HepG2 (cell line): ENCODE measurements at regions not wholly inside any gene's neighbourhood (a gene's known extent, or its start where the extent isn't known, plus 50 kb on each side); places are given as distances from the start of the nearest gene placed in this dataset.

ENCODE experiments used
- ATAC-seq: fragments of 200-7000 bp; cut with Tn5 transposase; 3 replicates; pipeline ENCODE4 v1.9.1; 2020; ENCODE audit warnings: mild to moderate bottlenecking, moderate library complexity
- BruUV-seq: library from RNA; stranded (reverse); fragments of 400-500 nt; replicated peaks from 2 replicates; lab custom pipeline; 2021; lab: Mats Ljungman, UMichigan
- CTCF ChIA-PET: fragments of 300-600 bp; formaldehyde crosslinking; extraction: SDS; loops from one replicate; lab custom pipeline; 2021; ENCODE audit warnings: low total read pairs, inconsistent platforms, low intra/inter-chr PET ratio; lab: Yijun Ruan, JAX
- POLR2A ChIA-PET: fragments of 350-600 bp; sonication (Branson Sonifier 250); formaldehyde crosslinking; loops from one replicate; lab custom pipeline; 2020; ENCODE audit warnings: antibody characterized with exemption, inconsistent platforms; lab: Yijun Ruan, JAX
- DNase-seq: peaks from one replicate; pipeline ENCODE4 v3.0.0-alpha.2; 2015; ENCODE audit warnings: low spot score
- FAIRE-seq: peaks from 3 replicates; lab custom pipeline; 2011; peaks lifted over from hg19 to GRCh38; lab: Jason Lieb, UNC
- H2AFZ ChIP-seq: one replicate; pipeline ENCODE4 v1.6.1; 2011; ENCODE audit warnings: low read length, inconsistent platforms
- H3K27ac ChIP-seq: fragments of 300-600 bp; 3 replicates; pipeline ENCODE4 v1.8.0; 2011; ENCODE audit warnings: mixed run types, mild to moderate bottlenecking, mixed read lengths, low read length, inconsistent platforms; ENCODE audit not compliant: insufficient read depth; ENCODE audit errors: extremely low read length
- H3K27me3 ChIP-seq, 2 experiments: fragments of 200-600 bp in 1 of 2; 2 replicates in 1 of 2; 3 replicates in 1 of 2; pipeline versions ENCODE4 v1.6.0 to v1.8.0; 2011; ENCODE audit warnings: low read length in 2 of 2, mild to moderate bottlenecking in 2 of 2, moderate library complexity in 2 of 2, inconsistent platforms in 1 of 2; ENCODE audit not compliant: insufficient read depth in 2 of 2, control insufficient read depth in 1 of 2
- H3K36me3 ChIP-seq, 2 experiments: fragments of 200-600 bp in 1 of 2; replicated peaks in 1 of 2; 2 replicates in 1 of 2; 3 replicates in 1 of 2; pipeline versions ENCODE4 v1.5.1 to v1.8.0; 2011; ENCODE audit warnings: low read length in 2 of 2, inconsistent platforms in 1 of 2; ENCODE audit not compliant: insufficient read depth in 2 of 2, control insufficient read depth in 1 of 2
- H3K4me1 ChIP-seq: 2 replicates; pipeline ENCODE4 v1.5.1; 2012; ENCODE audit warnings: low read length, inconsistent platforms; ENCODE audit not compliant: insufficient read depth
- H3K4me2 ChIP-seq: 2 replicates; pipeline ENCODE4 v1.6.0; 2011; ENCODE audit warnings: low read depth, low read length, inconsistent platforms
- H3K4me3 ChIP-seq, 3 experiments: fragments of 200-600 bp in 1 of 3; sonication (generic), shearing (Covaris generic) in 1 of 3; replicated peaks in 1 of 3; 2 replicates each; pipeline ENCODE4 v1.5.1; 2011 to 2016; ENCODE audit warnings: low read length in 3 of 3, inconsistent platforms in 2 of 3, low read depth in 2 of 3, mild to moderate bottlenecking in 2 of 3, control low read depth in 1 of 3, mixed read lengths in 1 of 3; ENCODE audit not compliant: insufficient read depth in 1 of 3
- H3K79me2 ChIP-seq: one replicate; pipeline ENCODE4 v1.6.1; 2011; ENCODE audit warnings: low read length, inconsistent platforms; ENCODE audit not compliant: insufficient read depth
- H3K9ac ChIP-seq: 2 replicates; pipeline ENCODE4 v1.6.0; 2011; ENCODE audit warnings: mild to moderate bottlenecking, low read depth, low read length, inconsistent platforms; ENCODE audit not compliant: insufficient read depth
- H3K9me3 ChIP-seq: 2 replicates; pipeline ENCODE4 v1.5.1; 2012; ENCODE audit warnings: mild to moderate bottlenecking, low read length
- H4K20me1 ChIP-seq: 2 replicates; pipeline ENCODE4 v1.6.0; 2011; ENCODE audit warnings: inconsistent platforms, mild to moderate bottlenecking, low read length, moderate library complexity; ENCODE audit not compliant: insufficient read depth
- ATRX ChIP-seq: sonication (generic); formaldehyde crosslinking; IDR thresholded peaks from 2 replicates; pipeline ENCODE4 v1.4.0; 2020; ENCODE audit warnings: missing genetic modification reagents, borderline replicate concordance
- EEA1 ChIP-seq: sonication (generic); formaldehyde crosslinking; IDR thresholded peaks from 2 replicates; pipeline ENCODE4 v1.5.1; 2020; ENCODE audit warnings: mild to moderate bottlenecking, missing genetic modification reagents, borderline replicate concordance
- HNRNPUL1 ChIP-seq: fragments of 200-400 bp; formaldehyde crosslinking; IDR thresholded peaks from 2 replicates; pipeline ENCODE4 v1.6.1; 2017; ENCODE audit warnings: low read depth, mild to moderate bottlenecking, low read length, moderate library complexity
- KLF15 ChIP-seq: sonication (generic); formaldehyde crosslinking; IDR thresholded peaks from 2 replicates; pipeline ENCODE4 v1.8.1; 2023; ENCODE audit warnings: borderline replicate concordance, mild to moderate bottlenecking, inconsistent platforms, missing genetic modification reagents, mixed read lengths
- ZNF317 ChIP-seq: sonication (generic); formaldehyde crosslinking; IDR thresholded peaks from 2 replicates; pipeline ENCODE4 v1.5.0; 2020; ENCODE audit warnings: mild to moderate bottlenecking, missing genetic modification reagents
- ZNF569 ChIP-seq: sonication (generic); formaldehyde crosslinking; IDR thresholded peaks from 2 replicates; pipeline ENCODE4 v1.5.0; 2020; ENCODE audit warnings: mild to moderate bottlenecking, missing genetic modification reagents, moderate library complexity, borderline replicate concordance
- WGBS: methylation state at CpG from one replicate; pipeline ENCODE4 v1.1.6; 2017; ENCODE audit warnings: low lambda C conversion rate; 5-methylcytosine and 5-hydroxymethylcytosine counted together
- in situ Hi-C: cut with HindIII; loops from 2 replicates; pipeline ENCODE4 v1.10.0; 2017; ENCODE audit warnings: low pct_unique_long_range_greater_than_20kb; ENCODE audit not compliant: extremely low pct_ligation_motif_present
- intact Hi-C: fragments of 100-400 bp; cut with micrococcal nuclease; formaldehyde crosslinking; loops from one replicate; pipeline ENCODE4 v1.10.0; 2022; ENCODE audit not compliant: unreplicated experiment
- TF ChIP-seq, protein P1 (sequence below): sonication (generic); formaldehyde crosslinking; IDR thresholded peaks from 2 replicates; pipeline ENCODE4 v1.8.1; 2023; ENCODE audit warnings: mild to moderate bottlenecking, inconsistent platforms, moderate library complexity, missing genetic modification reagents, borderline replicate concordance

DNA sequence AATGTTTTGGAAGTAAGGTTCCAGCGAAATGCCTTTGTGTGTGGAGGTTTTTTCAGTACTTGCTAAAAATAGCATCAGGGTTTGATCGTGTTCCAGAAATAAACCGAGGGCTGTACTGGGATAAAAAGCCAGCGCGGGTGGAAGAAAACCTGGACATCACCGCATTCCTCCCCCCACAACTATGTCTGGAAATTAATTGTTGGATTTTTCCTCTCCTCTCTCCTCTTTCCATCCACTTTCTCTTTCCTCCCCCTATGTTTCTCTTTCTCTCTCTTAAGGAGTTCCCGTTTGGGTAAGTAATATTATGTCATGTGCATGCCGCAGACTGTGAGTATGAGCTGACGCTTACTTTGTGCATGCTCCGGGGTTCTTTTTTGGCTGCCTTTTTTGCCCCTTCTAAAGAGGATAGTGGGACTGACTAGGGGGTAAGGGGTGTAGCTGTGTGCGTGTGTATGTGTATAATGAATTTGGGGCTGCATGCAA, 104.2 kb upstream of the HSD17B12 start:
- TF ChIP-seq KLF15 (CRISPR knock-in tag) = no peak
- no peak for TF ChIP-seq HNRNPUL1
- TF ChIP-seq, protein P1, sequence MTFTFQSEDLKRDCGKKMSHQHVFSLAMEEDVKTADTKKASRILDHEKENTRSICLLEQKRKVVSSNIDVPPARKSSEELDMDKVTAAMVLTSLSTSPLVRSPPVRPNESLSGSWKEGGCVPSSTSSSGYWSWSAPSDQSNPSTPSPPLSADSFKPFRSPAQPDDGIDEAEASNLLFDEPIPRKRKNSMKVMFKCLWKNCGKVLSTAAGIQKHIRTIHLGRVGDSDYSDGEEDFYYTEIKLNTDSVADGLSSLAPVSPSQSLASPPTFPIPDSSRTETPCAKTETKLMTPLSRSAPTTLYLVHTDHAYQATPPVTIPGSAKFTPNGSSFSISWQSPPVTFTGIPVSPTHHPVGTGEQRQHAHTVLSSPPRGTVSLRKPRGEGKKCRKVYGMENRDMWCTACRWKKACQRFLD (CRISPR knock-in tag) = no peak
- TF ChIP-seq ZNF569 = no peak
- TF ChIP-seq ATRX = no peak
- no peak for TF ChIP-seq EEA1 (CRISPR knock-in tag)
- no peak for TF ChIP-seq ZNF317 (CRISPR knock-in tag)
- Histone ChIP-seq H3K27me3 (peaks cover 10 to 75% of the 10 kb centered on the region in 2 experiments), H3K4me2 (0 out of 2 replicates have a peak overlapping the region, but pooled peaks have one; percentile 5), H4K20me1 (peaks cover 4% of the 10 kb centered on the region; the same call in 1 of the 2 replicates), H3K9ac (no peak overlapping the region), H3K9me3 (no peaks in the 10 kb centered on the region), H2AFZ (no peak overlapping the region), H3K79me2 (no peaks in the 10 kb centered on the region), H3K4me1 (no peaks in the 10 kb centered on the region), H3K36me3 (no peaks in the 10 kb centered on the region), H3K27ac (no peak overlapping the region), H3K4me3 (no peak overlapping the region)
- BruUV-seq = no TSS peak
- ATAC-seq = no peak
- WGBS = 36% methylated on average over 11 of the region's 11 CpGs
- intact Hi-C loops = loop anchor here (2.0 to 5.0 kb wide), 3 partner anchors 106 to 276 kb away; partner anchors contain the start of gene HSD17B12
- DNase-seq = no peak
- ChIA-PET CTCF (no interaction called here), POLR2A (no interaction called here)
- in situ Hi-C loops = no loop called here
- no peak for FAIRE-seq
